NCI-H82 treated with DMSO at 0.1 percent for 48 hours (cell line): ENCODE measurements at regions not wholly inside any gene's neighbourhood (a gene's known extent, or its start where the extent isn't known, plus 50 kb on each side); places are given as distances from the start of the nearest gene placed in this dataset.
"Not testable (repeated sequence)": the region's sequence is repeated elsewhere in the genome, so short reads cannot be mapped to it uniquely, and the experiment has no call there.

Experiments used
- DNase-seq: peaks from one replicate; lab custom pipeline; 2025; ENCODE audit not compliant: unreplicated experiment; lab: John Stamatoyannopoulos, UW

DNA sequence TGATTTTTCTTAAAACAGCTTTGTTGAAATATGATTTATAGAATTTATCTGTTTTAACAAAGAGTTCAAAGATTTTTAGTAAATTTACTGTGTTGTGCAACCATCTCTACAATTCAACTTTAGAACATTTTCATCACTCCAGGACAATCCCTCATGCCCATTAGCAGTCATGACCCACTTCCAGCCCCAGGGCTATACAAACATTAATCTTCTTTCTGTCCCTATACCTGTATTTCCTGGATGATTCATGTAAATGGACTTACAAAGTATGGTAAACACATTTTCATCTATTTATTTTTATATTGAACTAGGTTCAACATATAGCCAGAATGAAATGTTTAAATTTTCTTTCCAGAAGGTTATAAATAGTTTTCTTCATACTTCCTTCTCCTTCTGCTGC is 127.8 kb upstream of the CCDC180 start:
- no peak for DNase-seq

- peak; percentile 75 for DNase-seq
Measured at GRCh38 chr9:97176206-97176605, 131.3 kb upstream of the CCDC180 start.

DNA sequence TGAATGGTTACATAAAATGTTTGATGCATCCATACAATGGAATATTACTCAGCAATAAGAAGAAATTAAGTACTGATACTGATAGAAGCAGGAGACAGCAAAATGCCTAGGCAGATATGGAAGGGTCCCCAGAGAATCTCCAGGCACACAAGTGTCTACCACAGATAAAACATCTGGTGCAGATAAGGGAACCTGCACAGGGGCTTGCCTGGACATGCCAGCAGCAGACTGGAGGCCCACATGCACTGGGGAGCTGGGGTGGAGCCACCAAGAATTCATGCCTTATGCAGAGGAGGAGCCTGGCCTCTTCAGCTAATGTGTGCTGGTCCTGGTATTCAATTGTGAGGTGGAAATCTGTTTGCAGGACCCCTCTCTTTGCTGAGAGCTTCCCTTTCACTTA is 129.2 kb upstream of the CTSV start:
- DNase-seq: not testable (repeated sequence)

- DNase-seq: not testable (repeated sequence)
Measured at GRCh38 chr9:97166496-97167138, 127.7 kb upstream of the CTSV start.

GRCh38 chr9:97160255-97160654 is 121.3 kb upstream of the CTSV start:
- no peak for DNase-seq

DNA sequence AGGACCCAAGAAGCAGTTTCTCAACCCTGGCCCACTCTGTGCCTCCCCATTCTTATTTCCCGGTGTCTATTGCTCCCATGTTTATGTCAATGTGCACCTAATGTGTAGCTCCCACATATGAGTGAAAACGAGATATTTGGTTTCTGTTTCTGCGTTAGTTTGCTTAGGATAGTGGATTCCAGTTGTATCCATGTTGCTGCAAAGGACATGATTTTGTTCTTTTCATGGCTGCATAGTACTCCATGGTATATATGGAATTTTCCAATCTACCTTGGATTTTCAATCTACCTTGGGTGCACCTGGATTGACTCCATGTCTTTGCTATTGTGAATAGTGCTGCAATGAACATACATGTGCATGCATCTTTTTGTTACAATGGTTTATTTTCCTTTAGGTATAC is 119.8 kb upstream of the CTSV start:
- not testable (repeated sequence) for DNase-seq

- DNase-seq: not testable (repeated sequence)
Measured at GRCh38 chr9:97155441-97155840, 116.5 kb upstream of the CTSV start.

DNA sequence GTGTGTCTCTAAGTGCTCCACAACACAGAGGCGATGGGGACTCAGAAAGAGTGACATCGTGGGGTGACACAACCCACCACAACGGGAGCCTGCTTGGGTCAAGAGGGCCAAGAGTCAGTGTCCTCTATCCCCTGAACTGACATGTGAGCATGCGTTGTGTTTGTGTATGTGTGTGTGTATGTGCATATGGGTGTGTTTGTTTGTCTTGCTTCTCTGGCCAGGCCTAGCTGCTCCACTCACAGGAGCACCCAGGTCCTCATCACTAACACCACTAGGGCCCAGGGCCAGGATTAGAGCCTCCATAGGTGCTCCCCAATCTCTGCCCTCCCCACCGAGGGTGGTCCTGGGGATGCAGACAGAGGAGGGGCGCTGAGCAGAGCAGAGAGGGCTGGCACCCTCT is 115.0 kb upstream of the CTSV start:
- no peak for DNase-seq

- DNase-seq: not testable (repeated sequence)
Measured at GRCh38 chr9:97153160-97153559, 114.2 kb upstream of the CTSV start.

- DNase-seq: not testable (repeated sequence)
Measured at GRCh38 chr9:97150471-97150870, 111.5 kb upstream of the CTSV start.

GRCh38 chr9:97148428-97148827 is 109.5 kb upstream of the CTSV start:
- not testable (repeated sequence) for DNase-seq

GRCh38 chr9:97145680-97146079 is 106.7 kb upstream of the CTSV start:
- DNase-seq: not testable (repeated sequence)

- DNase-seq: no peak
Measured at GRCh38 chr9:97140566-97140965, 101.6 kb upstream of the CTSV start.

DNA sequence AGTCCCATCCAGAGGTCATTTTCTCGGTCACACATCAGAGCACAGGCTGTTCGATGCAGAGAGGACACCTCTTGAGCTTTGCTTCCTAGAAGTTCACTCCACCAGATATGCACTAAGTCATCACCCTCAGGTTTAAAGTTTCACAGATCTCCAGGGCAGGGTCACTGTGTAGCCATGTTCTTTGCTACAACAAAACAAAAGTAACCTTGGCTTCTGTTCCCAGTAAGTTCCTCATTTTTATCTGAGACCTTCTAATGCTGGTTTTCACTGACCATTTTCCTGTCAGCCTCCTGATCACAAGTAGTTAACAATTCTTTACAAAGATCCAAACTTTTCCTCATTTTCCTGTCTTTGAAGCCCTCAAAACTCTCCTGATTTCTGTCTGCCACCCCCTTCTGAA is 97.5 kb upstream of the CTSV start:
- DNase-seq: no peak

DNA sequence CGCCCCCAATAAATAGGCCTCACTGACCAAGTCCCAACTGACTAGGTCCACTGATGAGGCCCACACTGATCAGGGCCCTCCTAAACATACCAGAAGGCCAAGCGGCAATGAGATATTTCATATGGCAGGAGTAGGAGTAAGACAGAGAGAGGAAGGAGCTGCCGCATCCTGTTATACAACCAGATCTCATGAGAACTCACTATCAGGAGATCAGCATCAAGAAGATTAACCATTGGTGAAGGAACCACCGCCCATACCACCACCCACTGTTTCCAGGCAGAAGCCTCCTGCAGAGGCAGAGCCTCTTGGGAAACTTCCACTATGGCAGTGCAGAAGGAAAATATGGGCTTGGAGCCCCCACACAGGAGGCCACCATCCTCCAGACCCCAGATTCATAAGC is 95.0 kb upstream of the CTSV start:
- DNase-seq: not testable (repeated sequence)

DNA sequence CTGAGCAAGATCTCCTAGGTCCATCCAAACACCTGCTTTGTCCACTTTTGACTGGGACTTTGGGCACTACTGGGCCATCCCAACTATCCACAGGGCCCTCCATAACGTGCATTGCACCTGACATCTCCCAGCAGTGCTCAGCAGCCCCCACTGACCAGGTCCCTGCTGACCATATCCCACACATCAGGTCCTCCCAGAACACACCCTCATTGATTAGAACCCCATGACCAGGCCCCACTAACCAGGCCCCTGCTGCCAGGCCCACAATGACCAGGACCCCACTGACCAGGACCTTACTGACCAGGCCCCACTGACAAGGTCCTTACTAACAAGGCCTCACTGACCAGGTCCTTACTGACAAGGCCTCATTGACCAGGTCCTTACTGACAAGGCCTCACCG is 93.9 kb upstream of the CTSV start:
- DNase-seq: no peak

- not testable (repeated sequence) for DNase-seq
Measured at GRCh38 chr9:97130864-97131263, 91.9 kb upstream of the CTSV start.

DNA sequence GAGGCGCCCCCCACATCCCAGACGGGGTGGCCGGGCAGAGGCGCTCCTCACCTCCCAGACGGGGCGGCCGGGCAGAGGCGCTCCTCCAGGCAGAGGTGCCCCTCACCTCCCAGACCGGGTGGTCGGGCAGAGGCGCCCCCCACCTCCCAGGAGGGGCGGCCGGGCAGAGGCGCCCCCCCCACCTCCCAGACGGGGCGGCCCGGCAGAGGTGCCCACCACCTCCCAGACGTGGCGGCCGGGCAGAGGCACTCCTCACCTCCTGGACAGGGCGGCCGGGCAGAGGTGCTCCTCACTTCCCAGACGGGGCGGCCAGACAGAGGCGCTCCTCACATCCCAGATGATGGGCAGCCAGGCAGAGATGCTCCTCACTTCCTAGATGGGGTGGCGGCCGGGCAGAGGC is 91.4 kb upstream of the CTSV start:
- DNase-seq: not testable (repeated sequence)

GRCh38 chr9:97128919-97129318 is 90.0 kb upstream of the CTSV start:
- no peak for DNase-seq

DNA sequence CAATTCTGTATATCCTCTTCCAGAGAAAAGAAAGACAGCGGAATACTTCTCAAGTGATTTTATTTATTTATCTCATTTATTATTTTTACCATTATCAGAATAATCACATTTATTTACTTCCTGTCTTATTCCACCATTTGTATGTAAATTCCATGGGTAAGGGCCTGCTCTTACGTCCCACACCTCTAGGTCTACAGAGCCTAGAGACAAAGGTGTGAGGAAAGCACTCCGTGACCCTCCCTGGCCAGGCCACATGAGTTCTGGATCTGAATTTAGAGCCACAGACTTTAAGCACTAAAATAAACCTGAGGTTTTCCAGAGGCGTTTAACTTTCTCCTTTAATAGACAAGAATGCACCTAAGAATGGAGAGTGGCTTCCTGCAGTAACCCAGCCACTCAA is 85.3 kb upstream of the CTSV start:
- DNase-seq: no peak

- no peak for DNase-seq
Measured at GRCh38 chr9:97110696-97111095, 71.8 kb upstream of the CTSV start.

GRCh38 chr9:97109194-97109811 is 70.4 kb upstream of the CTSV start:
- peak; percentile 13 for DNase-seq

DNA sequence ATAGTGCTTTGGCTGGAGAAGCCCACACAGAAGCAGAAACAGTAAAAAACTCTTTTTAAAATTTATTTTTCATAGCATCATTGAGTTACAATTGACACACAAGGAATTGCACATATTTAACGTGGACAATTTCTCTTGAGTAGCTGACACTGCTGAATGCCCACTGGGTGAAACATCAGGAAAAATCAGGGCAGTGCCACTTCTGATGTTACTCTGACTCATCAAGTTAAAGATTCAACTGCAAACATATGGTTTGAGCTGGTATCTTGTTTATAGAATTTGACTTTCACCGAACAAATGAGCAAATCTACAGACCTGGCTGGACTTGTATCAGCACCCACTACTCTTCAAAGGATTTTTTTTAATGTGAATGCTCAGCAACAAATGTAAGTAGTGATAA is 66.3 kb upstream of the CTSV start:
- not testable (repeated sequence) for DNase-seq
